Choroid plexus epithelial cell (primary cell): ENCODE measurements at regions not wholly inside any gene's neighbourhood (a gene's known extent, or its start where the extent isn't known, plus 50 kb on each side); places are given as distances from the start of the nearest gene placed in this dataset.

Source experiments
- DNase-seq: peaks from one replicate; pipeline ENCODE4 v3.0.0-alpha.2; 2010; ENCODE audit warnings: low read depth
- H3K4me3 ChIP-seq: 2 replicates; pipeline ENCODE4 v1.5.1; 2011; ENCODE audit warnings: low read depth, mild to moderate bottlenecking, control low read depth, low read length, moderate library complexity
- TF ChIP-seq, protein P1 (sequence below): conservative IDR thresholded peaks from 2 replicates; pipeline ENCODE4 v1.5.1; 2011; ENCODE audit warnings: low read depth, mild to moderate bottlenecking, control low read depth, inconsistent platforms, low read length, moderate library complexity

DNA sequence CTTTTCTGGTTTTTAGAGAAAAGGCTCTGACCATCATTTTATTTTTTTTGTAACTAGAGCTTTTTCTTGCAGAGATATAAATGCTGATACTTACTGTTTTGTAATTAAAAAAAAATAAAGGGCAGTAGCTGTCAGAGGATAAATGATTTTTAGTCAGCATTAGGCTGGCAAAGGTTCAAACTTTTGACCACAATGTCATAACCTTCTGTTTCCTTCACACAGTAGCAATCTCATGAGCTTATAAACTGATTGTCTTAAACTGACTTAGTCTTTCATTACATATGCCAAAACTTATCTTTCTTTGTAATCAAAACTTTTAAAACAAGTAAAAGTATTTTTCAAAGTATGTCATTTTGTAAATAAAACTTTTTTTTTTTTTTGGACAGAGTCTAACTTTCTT lies 841.9 kb downstream of the OTOL1 start:
- TF ChIP-seq, protein P1, sequence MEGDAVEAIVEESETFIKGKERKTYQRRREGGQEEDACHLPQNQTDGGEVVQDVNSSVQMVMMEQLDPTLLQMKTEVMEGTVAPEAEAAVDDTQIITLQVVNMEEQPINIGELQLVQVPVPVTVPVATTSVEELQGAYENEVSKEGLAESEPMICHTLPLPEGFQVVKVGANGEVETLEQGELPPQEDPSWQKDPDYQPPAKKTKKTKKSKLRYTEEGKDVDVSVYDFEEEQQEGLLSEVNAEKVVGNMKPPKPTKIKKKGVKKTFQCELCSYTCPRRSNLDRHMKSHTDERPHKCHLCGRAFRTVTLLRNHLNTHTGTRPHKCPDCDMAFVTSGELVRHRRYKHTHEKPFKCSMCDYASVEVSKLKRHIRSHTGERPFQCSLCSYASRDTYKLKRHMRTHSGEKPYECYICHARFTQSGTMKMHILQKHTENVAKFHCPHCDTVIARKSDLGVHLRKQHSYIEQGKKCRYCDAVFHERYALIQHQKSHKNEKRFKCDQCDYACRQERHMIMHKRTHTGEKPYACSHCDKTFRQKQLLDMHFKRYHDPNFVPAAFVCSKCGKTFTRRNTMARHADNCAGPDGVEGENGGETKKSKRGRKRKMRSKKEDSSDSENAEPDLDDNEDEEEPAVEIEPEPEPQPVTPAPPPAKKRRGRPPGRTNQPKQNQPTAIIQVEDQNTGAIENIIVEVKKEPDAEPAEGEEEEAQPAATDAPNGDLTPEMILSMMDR, result no peak
- no peak overlapping the region for H3K4me3 ChIP-seq
- peak; percentile 77 for DNase-seq

GRCh38 chr3:162348912-162349311 lies 852.3 kb downstream of the OTOL1 start:
- TF ChIP-seq, protein P1, result no peak
- H3K4me3 ChIP-seq, result no peak overlapping the region
- DNase-seq, result no peak

GRCh38 chr3:162353414-162353813 lies 856.8 kb downstream of the OTOL1 start:
- DNase-seq, result no peak
- no peak overlapping the region for H3K4me3 ChIP-seq
- TF ChIP-seq, protein P1, result no peak

DNA sequence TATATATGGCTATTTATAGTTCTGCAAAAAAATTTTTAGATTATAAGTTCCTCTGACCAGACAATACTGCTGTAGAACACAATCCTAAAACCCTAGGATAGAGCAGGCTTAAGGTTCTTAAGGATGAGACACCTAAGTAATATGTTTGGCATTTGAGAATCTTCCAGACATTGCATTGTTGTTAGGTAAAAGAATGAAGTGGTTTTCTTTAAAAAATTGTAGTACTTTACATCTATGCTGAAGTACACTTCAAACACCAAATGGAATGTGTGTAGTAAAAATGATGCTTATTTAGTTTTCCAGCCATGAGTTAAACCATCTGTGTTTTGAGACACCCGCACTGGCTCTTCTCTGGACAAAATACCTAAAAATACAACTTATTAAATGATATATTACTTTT lies 857.7 kb downstream of the OTOL1 start:
- DNase-seq, result peak; percentile 62
- TF ChIP-seq, protein P1, result no peak
- H3K4me3 ChIP-seq, result no peak overlapping the region

DNA sequence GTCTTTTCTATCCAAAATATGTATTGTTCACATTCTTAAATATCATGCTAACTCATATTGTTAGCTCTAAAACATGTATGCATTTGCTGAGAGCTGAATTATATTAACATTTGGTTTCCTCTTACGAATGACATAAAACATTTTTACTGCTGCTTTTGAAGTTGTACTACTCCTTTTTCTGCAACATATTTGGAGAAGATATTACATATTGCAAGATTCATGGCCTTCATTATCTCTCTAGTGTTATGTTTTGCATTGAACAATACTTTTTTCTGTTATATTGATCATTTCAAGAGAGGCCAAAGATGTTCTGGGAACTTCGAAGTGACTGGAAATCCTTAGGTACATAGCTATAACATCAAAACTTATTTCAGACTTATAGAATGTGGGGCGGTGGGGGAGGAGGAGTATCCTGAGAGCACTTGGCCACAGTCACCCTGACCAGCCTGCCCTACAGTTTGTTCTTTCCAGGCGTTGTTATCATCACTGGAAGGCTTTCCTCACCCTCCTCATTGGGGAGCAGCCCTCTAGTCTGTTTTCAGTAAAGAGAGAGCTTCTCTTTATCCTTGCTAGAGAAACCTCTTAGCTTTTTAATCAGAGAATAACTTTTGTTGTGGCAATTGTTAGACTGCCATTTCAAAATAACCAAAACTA lies 868.6 kb downstream of the OTOL1 start:
- DNase-seq, result no peak

DNA sequence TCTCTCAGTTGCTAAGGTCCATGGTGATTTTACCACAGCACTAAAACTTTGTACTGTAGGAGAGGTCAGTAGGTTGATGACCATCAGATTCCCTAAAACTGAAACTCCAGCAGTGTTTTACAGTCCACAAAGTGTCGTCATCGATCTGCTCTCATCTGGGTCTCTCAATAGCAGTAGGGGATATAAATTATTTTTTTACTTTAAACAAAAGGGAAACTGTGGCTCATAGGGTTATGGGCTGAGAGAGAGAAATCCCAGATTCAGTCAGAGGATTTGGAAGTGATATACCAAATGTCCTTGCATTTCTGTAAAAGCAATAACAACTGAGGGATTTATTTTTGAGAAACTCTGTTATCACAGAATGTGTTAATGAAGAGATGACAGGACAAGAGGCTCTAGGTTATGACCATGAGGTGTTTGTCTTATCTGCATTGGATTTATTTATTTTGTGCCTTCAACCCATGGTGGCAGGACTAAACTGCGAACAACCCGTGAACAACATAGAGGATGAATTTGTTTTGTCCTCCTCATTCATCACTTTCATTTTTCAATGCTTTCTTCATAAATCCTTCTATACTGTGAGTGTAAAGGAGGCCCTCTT lies 869.7 kb downstream of the OTOL1 start:
- no peak overlapping the region for H3K4me3 ChIP-seq
- peak; percentile 26 for DNase-seq
- TF ChIP-seq, protein P1, result no peak

More for the DNA sequence above, 868.6 kb downstream of the OTOL1 start:
- H3K4me3 ChIP-seq, result no peak overlapping the region
- TF ChIP-seq, protein P1, result no peak
